NCI-H187 (cell line): ENCODE measurements at regions not wholly inside any gene's neighbourhood (a gene's known extent, or its start where the extent isn't known, plus 50 kb on each side); places are given as distances from the start of the nearest gene placed in this dataset.
"Not testable (repeated sequence)": the region's sequence is repeated elsewhere in the genome, so short reads cannot be mapped to it uniquely, and the experiment has no call there.

Source experiments
- DNase-seq, 2 experiments: peaks; one replicate each; lab custom pipeline; 2025; lab: John Stamatoyannopoulos, UW

DNA sequence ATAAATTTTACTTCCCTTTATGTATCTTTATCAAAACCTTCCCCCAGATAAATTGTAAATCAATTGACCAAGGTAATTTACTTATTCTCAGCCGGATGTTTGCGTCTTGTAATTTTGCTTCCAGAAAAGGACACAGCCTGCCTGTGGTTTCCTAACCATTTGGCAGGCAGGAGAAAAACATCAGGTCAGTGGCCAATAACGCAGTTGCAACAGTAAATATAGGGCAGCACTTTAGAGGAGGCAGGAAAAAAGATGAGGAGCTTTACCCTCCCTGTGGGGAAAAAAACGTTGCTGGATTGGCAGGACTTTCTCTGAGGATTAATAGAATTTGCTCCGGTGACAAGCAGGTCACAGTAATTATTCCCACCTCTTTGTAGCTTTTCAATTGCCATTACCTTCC lies 2618.1 kb downstream of the ARAP2 start:
- no peak for DNase-seq

DNA sequence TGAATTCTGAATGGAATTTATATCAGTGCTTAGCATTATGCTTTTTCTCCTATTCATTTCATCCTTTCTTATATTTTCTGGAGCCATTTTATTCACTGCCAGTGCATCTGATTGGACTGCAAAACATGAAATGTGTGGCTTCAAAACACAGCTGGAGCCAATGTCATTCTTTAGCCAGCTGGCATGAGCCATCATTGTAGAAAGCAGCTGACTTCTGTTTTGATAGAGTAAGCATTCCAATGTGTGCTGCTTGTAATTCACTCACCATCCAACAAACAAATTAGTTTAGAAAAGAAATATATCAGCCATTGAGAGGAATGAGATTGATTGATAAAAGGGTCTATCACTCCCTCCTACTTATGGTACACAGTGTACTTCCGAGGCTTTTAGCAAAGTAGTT lies 2616.0 kb downstream of the ARAP2 start:
- DNase-seq, result no peak

DNA sequence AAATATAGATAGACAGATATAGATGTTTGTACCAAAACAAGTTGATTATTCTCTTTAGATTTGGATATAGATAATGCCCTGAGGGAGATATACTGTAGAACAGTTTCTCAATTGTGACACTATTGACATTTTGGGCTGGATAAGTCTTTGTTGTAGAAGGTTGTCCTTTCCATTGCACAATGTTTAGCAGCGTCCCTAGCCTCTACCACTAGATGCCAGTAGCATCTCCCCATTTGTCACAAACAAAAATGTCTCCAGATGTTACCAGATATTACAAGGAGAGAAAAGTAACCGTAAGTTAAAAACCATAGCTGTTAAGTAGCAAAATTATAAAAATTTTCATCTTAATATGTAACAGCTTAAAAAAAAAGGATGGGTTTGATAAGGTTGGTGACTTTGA lies 2595.3 kb downstream of the ARAP2 start:
- DNase-seq, result no peak

DNA sequence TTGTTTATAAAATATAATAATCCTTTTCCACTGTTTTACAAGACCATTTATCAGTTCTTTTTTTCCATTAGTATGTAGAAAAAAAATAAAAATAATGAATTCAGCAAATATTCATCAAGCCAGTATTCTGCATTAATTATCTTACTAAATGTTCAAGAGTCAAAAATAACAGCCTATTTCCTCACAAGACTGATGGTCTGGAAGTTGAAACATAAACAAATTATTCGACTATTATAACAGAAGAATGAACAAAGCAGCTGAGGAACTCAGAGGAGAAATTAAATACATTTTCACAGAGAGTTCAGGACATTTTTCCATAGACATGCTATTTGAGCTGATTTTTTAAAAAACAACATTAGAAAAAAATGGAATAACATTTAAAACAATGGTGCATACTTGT lies 2594.8 kb downstream of the ARAP2 start:
- no peak for DNase-seq

DNA sequence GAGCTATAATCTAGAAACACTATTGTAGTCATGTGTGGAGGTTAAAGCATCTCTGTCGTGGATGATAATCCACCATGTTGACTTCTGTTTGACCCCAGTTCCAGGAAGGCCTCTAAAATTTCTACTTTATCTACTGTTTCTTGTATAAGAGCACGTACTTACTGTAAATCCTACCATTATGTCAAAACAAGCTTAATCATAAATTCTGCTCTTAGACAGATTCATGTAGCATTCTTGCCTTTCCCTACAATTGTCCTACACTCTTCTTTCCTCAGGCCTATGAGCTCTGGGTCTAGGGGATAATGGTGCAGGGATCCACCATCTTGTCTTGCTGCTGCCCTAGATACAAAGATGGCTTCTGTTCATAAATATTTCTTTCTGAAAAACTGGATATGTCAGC lies 2594.3 kb downstream of the ARAP2 start:
- no peak for DNase-seq

DNA sequence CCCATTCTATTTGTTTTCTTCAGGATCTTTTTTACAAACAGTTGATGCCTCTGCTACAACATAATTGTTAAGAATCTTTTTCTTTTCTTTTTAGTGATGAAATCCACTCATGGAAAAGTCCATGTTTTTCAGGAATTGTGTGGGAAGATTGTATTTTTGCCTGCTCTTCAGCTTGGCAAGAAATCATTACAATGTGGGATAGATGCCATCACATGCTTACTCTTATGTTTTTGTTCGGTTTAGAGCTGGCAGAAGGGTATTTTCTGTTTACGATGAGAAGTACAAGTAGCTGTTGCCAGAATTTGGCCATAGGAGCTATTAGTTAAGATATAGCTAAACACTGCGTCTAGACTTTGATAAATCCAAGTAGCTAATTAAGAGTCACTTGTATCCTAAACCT lies 2585.3 kb downstream of the ARAP2 start:
- DNase-seq, result no peak

DNA sequence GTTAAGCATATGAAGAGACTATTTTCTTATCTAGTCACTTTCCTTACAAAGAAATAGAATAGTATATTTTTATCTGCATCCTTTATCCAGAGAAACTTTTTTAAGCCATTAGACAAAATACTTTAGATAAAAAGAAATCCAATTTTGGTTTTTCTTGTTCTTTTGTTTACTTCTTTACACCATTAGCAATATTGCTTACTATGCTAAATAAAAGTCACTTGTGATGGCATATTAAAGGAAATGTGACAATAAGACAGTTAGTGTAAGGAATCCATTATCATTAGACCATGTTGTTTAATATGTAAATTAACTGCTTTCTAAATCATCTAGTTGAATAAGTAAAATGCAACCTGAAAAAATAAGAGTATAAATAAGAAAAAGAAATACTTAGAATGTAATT lies 2582.7 kb downstream of the ARAP2 start:
- DNase-seq, result no peak

DNA sequence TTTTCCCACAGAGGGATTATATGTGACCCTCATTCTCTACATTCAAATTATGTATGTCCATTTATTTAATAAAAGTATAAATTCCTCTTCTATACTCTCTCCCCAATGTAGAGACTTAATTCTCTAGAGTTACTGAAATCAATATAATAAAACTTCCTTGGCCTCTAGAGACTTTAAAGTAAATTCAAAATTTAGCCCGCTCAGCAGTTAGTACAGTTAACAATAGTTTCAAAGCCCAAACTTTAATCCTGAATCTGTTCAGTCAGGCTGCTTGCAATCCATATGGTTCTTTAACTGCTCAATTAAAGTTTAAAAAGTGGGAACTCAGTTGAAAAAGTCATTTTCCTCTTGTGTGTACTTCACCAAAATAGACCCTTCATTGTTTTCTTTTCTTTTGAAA lies 2558.4 kb downstream of the ARAP2 start:
- no peak for DNase-seq

DNA sequence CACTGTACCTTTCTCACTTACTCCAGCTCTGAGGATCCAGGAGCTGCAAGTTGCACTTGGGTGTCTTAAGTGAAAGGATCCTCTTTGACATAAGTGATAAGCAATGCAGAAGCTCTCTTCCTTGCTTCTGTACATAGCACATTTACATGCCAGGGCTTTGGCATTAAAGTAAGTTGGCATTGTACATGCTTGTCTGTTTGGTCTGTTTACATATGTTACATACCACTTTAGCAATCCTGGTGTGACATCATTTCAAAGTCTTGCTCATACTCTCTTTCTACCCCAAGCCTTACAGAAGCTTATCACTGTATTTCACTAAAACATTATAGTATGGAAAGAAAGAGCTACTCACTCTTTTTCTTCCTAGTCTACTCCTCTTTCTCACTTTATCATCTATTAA lies 2548.3 kb downstream of the ARAP2 start:
- no peak for DNase-seq

DNA sequence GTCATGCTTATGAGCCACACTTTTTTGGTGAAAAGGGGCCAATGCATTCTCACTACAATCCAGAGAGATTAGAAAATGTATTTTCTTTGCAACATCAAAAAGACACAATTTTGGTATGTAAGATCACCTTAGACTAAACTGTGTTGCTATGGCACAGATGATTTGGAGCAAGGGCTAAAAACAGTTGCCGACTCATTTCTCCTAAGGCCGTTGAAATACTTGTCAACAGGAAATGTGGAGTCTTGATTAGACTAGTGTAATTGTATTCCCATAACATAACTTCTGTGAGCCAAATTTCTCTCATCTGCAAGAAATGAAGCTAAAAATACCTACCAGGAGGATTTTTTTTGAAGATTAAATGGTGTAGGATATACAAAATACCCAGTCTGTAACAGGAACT lies 2547.7 kb downstream of the ARAP2 start:
- no peak for DNase-seq

DNA sequence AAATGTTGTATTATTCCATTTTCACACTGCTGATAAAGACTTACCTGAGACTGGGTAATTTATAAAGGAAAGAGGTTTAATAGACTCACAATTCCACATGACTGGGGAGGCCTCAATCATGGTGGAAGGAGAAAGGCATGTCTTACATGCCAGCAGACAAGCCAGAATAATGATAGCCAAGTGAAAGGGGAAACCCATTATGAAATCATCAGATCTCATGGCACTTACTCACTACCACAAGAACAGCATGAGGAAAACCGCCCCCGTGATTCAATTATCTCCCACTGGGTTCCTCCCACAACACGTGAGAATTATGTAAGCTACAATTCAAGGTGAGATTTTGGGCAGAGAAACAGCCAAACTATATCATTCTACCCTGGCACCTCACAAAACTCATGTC lies 2535.1 kb downstream of the ARAP2 start:
- no peak for DNase-seq

DNA sequence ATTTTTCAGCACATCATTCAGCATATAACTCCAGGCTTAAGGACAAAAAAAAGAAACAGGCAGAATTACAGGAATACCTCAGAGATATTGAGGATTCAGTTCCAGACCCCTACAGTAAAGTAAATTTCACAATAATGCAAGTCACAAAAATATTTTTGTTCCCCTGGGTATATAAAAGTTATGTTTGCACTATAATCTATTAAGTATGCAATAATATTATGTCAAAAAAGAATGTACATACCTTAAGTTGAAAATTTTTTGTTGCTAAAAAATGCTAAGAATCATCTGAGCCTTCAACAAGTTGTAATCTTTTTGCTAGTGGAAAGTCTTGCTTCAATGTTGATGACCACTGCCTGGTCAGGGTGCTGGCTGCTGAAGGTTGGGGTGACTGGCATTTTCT lies 2532.5 kb downstream of the ARAP2 start:
- no peak for DNase-seq

DNA sequence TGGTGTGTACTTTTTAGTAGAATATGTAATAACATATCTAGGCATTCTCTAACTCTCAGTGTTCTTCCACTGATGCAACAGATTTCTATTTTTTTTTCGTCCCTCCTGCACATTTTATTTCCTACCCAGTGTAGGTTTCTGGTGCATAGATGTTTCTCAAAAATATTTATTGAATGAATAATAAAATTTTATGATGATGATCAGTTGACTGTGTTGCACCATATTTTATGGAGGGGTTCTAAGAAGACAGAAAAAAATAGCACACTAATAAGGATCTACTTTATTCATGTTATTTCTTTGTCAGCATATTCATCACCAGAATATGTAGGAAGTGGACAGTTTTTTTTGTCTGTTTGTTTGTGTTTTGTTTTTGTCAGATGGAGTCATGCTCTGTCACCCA lies 2529.3 kb downstream of the ARAP2 start:
- no peak for DNase-seq

DNA sequence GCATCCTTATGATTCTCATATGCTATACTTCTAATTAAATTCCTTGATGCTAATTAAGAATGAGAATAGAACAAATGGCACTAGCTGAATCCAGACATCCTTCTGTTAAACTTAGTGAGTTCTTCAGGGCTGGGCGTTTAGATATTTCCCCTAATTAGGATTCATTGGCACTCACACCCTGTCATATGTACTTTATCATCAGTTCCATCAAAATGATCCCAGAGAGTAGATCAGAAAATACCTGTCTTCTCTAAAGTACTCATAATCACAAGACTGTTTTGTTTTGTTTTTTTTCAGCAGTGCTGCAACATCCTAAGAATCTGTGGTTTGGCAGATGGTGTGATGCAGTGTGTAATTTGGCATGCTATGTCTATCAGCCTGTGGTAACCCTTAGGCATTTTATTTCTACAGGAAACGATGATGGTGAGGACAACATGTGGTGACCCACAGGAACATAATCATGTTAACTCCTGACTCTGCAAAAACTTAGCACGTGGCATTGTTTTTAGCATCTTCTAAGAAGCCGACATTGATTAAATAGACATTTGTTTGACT lies 2528.4 kb downstream of the ARAP2 start:
- no peak for DNase-seq

DNA sequence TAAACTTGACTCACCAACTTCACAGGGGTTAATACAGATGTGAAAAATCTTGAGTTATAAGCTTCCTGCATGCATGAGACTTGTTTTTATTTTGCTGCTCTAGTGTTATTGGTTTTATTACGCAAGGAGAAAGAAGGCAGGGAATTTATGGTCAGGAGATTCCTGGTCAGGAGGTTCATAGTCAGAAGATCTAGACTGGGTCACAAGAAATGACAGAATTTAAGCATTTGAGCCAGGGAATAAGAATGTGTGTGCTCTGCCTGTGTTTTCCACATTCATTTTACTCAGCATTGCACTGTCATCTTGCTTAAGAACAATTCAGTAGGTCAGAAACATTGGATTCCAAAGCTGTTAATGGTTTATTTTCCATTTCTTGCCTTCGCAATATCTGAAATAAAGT lies 2522.1 kb downstream of the ARAP2 start:
- no peak for DNase-seq

DNA sequence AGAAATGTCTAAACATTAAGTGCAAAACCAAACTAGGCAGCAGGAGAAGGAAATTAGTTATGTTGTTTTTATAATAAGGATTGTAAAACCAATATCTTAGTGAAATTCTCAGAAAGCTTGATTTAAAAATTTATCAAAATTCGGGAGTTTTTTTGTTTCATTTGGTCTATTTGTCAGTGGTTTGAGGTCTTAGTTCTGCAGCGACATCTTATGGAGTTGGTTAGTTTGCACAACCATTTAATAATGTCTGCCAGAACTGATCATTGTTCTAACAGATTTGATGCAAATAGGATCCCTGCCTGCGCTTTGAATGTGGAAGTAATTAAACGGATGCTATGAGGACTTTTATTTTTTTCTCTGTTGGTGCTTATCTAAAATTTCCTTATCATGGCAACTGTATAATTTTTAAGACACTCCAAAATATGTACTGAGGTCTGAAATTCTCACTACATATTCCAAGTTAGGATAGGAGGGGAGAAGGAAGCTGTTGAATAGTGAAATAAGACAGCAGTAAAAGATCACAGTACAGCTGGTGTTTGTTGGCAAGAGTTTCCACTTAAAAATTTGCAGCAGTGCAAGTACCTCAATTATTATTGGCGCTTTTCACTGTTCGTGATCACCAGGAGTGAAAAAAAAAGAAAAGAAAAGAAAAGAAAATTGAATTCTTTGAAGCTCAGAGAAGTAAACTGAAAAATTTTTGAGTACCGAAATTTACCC lies 2521.4 kb downstream of the ARAP2 start:
- no peak for DNase-seq

DNA sequence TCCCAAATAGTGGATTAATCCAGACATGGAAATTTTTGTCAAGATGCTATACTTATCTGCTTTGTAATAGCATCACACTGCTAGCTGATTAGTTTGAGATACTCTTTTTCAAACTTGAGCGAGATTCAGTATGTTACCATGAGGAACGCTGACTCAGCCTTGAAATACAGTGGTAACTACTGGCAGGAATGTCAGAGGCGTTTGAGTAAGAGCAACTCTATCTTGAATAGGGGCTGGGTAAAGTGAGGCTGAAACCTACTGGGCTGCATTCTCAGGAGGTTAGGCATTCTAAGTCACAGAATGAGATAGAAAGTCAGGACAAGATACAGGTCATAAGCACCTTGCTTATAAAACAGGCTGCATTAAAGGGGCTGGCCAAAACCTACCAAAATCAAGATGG lies 2519.6 kb downstream of the ARAP2 start:
- DNase-seq, result no peak

DNA sequence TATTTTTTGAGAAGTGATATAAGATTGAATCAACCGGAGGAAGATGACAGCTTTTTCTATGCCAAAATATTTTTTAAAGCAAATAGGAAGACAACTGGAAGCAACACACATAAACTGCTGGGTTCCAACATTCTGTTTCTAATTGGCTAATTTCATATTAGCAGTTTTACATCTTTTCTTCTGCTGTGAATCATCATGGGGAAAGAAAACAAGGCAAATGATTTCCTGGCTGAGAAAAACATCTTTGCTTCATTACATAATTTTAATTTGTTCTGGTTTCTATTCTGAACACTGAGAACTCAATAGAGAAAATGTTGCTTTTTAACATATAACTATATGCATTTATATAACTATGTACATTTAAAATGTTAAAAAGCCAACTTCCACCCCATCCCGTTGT lies 2518.5 kb downstream of the ARAP2 start:
- DNase-seq, result no peak

DNA sequence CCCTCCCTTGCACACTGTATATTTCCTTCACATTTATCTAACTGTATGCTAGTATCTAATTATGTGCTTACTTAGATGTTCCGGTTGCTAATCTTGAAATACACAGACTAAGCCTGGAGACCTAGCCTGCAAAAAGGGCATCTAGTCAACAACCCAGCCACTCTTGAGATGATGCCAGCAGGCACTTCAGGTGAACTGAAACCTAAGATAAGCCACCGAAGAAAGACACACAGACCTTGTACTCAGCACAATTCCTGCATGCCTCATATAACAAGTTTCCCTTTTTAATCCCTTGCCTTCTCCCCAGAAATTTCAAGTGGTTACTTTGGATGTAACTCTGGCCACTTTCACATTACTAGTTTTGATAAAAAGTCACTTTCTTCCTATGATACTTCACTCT lies 2506.6 kb downstream of the ARAP2 start:
- DNase-seq, result no peak

DNA sequence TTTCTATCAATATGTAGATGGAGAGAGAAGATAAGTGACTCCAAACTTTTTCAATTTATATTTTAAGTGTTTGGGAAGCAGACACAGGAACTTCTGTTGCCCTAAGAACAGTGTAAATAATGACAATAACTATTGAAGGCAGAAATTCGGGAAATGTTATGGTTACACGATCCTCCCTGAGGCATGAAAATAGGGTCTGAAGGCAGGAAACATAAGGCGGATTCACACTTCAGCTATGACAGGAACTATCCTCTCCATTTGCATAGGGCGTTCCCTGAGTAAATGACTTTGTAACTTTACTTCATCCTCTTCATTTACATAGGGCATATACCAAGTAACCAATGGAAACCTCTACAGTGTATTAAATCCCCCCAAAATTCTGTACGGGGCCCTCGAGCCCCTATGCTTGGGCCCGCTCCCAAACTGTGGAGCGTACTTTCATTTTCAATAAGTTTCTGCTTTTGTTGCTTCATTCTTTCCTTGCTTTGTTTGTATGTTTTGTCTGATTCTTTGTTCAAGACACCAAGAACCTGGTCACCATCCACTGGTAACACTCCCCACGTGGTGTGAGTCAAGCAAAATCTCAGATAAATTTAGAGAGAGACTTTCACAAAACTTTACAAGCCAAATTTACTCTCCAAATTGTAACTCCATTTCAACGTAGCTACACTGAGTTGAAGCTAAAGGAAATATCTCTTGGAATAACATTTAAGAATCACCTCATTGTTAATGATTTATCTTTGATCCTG lies 2504.3 kb downstream of the ARAP2 start:
- no peak for DNase-seq

DNA sequence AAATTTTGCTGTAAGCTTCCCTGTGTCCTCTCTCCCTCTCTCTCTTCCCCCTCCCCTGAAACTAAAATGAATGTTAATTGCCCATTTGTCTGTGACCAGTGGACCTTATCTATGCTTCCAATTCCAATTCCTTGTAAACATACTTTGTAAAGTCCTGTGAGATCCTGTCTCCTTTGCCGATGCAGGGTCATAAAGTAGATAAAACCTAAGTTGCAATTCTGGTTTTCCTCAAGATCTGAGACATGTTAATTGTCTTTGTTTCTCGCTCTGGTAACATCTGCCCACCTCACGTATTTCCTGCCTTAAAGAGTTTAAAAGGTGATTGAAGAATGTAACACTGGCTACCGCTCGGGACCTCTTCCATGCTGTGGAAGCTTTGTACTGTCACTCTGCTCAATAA lies 2503.4 kb downstream of the ARAP2 start:
- not testable (repeated sequence) for DNase-seq

DNA sequence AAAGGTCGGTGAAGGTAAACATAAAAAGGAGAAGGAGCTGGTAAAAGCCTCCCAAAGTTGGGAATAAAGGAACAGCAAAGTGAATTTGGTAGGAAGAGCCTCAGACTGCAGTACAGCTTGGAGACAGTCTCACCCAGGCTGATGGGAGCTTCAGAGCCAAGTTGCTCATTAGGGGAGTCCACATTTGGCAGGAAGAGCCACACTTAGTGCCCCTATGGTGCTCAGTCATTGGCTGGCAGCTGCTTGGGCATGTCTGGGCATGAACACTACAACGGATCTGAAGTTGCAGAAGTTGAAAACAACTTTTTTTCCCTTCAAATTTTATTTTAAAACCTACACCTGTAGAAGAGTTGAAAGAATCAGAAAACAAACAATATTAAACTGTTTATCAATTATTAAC lies 2497.3 kb downstream of the ARAP2 start:
- DNase-seq, result no peak

DNA sequence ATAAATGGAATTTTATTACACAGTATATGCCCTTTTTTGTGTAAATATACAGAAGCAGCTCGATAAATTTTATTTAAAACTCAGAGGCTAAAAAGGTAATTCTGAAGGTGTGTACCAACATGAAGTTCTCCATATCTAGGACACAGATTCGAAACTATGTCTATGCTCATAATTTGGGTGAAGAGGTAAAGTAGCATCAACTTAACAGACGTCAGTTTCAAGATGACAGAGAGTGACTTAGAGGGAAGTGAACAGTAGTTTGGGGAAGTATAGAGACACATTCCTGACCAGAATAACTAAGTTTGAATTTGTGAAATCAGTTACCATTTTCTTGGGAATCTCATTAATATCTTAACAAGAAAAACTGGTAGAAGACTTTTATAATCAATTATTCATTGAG lies 2493.3 kb downstream of the ARAP2 start:
- DNase-seq, result no peak

DNA sequence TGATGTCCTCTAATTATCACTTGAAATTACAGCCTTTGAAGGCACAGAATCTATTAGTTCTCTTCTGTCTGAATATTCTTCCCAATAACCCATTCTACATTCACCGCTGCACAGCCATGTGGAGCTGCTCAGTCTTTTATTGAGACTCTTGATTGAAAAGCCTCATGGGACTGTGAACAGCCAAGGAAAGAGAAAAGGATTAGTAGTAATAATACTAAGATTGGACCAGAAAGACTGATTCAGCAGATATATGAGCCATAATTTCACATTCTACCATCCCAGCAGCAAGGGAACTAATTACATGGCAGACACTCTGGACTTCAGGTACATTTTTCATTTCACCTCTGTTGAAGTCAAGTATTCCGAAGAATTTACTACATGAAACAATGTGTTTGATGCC lies 2471.7 kb downstream of the ARAP2 start:
- no peak for DNase-seq
